ENCODE measurements at regions not wholly inside any gene's neighbourhood (a gene's known extent, or its start where the extent isn't known, plus 50 kb on each side); places are given as distances from the start of the nearest gene placed in this dataset.

GRCh38 chr9:78767490-78767889 is 470.6 kb downstream of the PSAT1 start:
- no peak for DNase-seq

- no peak for DNase-seq
Observed at GRCh38 chr9:78769690-78770089, 472.8 kb downstream of the PSAT1 start.

- DNase-seq = no peak
Observed at GRCh38 chr9:78775211-78775610, 478.3 kb downstream of the PSAT1 start.

GRCh38 chr9:78775696-78776295 is 478.9 kb downstream of the PSAT1 start:
- DNase-seq = no peak

GRCh38 chr9:78777747-78778146 is 480.8 kb downstream of the PSAT1 start:
- DNase-seq = no peak

GRCh38 chr9:78778318-78778717 is 481.4 kb downstream of the PSAT1 start:
- DNase-seq = no peak

- DNase-seq = no peak
Observed at GRCh38 chr9:78778861-78779374, 482.0 kb downstream of the PSAT1 start.

- DNase-seq = no peak
Observed at GRCh38 chr9:78781681-78782080, 484.8 kb downstream of the PSAT1 start.

- no peak for DNase-seq
Observed at GRCh38 chr9:78782234-78782633, 485.3 kb downstream of the PSAT1 start.

GRCh38 chr9:78782858-78783257 is 485.9 kb downstream of the PSAT1 start:
- no peak for DNase-seq

GRCh38 chr9:78783743-78784142 is 486.8 kb downstream of the PSAT1 start:
- DNase-seq = no peak

- DNase-seq = no peak
Observed at GRCh38 chr9:78786794-78787193, 489.9 kb downstream of the PSAT1 start.

- no peak for DNase-seq
Observed at GRCh38 chr9:78788101-78788500, 491.2 kb downstream of the PSAT1 start.

- DNase-seq = no peak
Observed at GRCh38 chr9:78791779-78792178, 494.9 kb downstream of the PSAT1 start.

GRCh38 chr9:78792745-78793144 is 495.8 kb downstream of the PSAT1 start:
- no peak for DNase-seq

GRCh38 chr9:78805771-78806170 is 508.8 kb downstream of the PSAT1 start:
- no peak for DNase-seq

GRCh38 chr9:78806492-78807160 is 509.7 kb downstream of the PSAT1 start:
- no peak for DNase-seq

GRCh38 chr9:78807286-78807685 is 510.4 kb downstream of the PSAT1 start:
- no peak for DNase-seq

GRCh38 chr9:78808048-78808447 is 511.1 kb downstream of the PSAT1 start:
- DNase-seq = no peak

GRCh38 chr9:78811622-78812276 is 514.8 kb downstream of the PSAT1 start:
- DNase-seq = no peak

- no peak for DNase-seq
Observed at GRCh38 chr9:78812665-78813064, 515.7 kb downstream of the PSAT1 start.

GRCh38 chr9:78813602-78814180 is 516.8 kb downstream of the PSAT1 start:
- DNase-seq = no peak

- DNase-seq = no peak
Observed at GRCh38 chr9:78821126-78821822, 524.3 kb downstream of the PSAT1 start.
